Uterus (tissue), 2 donors: ENCODE measurements at regions not wholly inside any gene's neighbourhood (a gene's known extent, or its start where the extent isn't known, plus 50 kb on each side); places are given as distances from the start of the nearest gene placed in this dataset.

Experiments
- POLR2A ChIP-seq, 2 donors: fragments of 450-650 bp; IDR thresholded peaks; one replicate each; pipeline ENCODE4 v1.6.1; 2016; ENCODE audit warnings: antibody characterized with exemption in 2 of 2, mild to moderate bottlenecking in 1 of 2, moderate library complexity in 1 of 2
- TF ChIP-seq, protein P1 (sequence below), 4 experiments: fragments of 200-600 bp in 2 of 4; fragments of 450-650 bp in 2 of 4; sonication (generic) in 2 of 4; IDR thresholded peaks; one replicate each; pipeline ENCODE4 v1.5.1; 2016 to 2019; ENCODE audit warnings: antibody characterized with exemption in 4 of 4, mild to moderate bottlenecking in 2 of 4, moderate library complexity in 1 of 4

GRCh38 chr3:64343689-64344430, 118.6 kb upstream of the PRICKLE2 start:
- TF ChIP-seq, protein P1, sequence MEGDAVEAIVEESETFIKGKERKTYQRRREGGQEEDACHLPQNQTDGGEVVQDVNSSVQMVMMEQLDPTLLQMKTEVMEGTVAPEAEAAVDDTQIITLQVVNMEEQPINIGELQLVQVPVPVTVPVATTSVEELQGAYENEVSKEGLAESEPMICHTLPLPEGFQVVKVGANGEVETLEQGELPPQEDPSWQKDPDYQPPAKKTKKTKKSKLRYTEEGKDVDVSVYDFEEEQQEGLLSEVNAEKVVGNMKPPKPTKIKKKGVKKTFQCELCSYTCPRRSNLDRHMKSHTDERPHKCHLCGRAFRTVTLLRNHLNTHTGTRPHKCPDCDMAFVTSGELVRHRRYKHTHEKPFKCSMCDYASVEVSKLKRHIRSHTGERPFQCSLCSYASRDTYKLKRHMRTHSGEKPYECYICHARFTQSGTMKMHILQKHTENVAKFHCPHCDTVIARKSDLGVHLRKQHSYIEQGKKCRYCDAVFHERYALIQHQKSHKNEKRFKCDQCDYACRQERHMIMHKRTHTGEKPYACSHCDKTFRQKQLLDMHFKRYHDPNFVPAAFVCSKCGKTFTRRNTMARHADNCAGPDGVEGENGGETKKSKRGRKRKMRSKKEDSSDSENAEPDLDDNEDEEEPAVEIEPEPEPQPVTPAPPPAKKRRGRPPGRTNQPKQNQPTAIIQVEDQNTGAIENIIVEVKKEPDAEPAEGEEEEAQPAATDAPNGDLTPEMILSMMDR (IDR thresholded peaks at IDR 0.05), result no peak
- TF ChIP-seq POLR2A (IDR thresholded peaks at IDR 0.05), result no peak
